ENCODE measurements at regions not wholly inside any gene's neighbourhood (a gene's known extent, or its start where the extent isn't known, plus 50 kb on each side); places are given as distances from the start of the nearest gene placed in this dataset.

DNA sequence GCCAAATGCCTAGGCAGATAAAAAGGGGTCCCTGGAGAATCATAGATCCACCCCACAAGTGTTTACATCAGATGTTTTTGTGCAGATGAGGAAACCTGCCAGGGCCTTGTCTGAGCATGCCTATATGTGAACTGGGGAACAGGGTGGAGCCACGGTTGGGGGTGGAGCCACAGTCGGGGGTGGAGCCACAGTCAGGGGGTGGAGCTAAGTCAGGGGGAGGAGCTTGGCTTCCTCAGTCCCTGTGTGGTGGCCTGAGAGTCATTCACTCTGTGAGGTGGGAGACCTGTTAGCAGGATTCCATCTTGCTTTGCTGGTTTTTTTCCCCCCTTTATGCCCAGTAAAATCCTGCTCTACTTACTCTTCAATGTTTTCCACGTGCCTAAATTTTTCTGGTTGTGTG, 57.8 kb upstream of the TGFBR2 start:
- H3K27me3 Mint-ChIP-seq: no peaks in the 10 kb centered on the region
- peaks cover 31% of the 10 kb centered on the region for H3K4me1 Mint-ChIP-seq (ENCODE audit: low read depth)
- intact Hi-C loops (cut with micrococcal nuclease): no loop called here
- no peaks in the 10 kb centered on the region for H3K36me3 Mint-ChIP-seq (ENCODE audit: low read depth)
- H3K4me3 Mint-ChIP-seq: no peak overlapping the region
- H3K27ac Mint-ChIP-seq: no peak overlapping the region
- no peaks in the 10 kb centered on the region for H3K9me3 Mint-ChIP-seq
- no peak for TF ChIP-seq CTCF (IDR thresholded peaks at IDR 0.05)
- DNase-seq (peak; percentile 32), ATAC-seq (peak; percentile 90)
- ChIA-PET POLR2A (no interaction called here), CTCF (interaction anchor here (1.3 to 1.6 kb wide), 2 partner anchors 7 to 10 kb away, joined by 3 read pairs; no protein-coding TSS in a partner anchor)

GRCh38 chr3:30549600-30549999, 56.8 kb upstream of the TGFBR2 start:
- Mint-ChIP-seq H3K36me3 (ENCODE audit: low read depth) (no peaks in the 10 kb centered on the region), H3K4me1 (ENCODE audit: low read depth) (peaks cover 36% of the 10 kb centered on the region), H3K27me3 (no peaks in the 10 kb centered on the region), H3K4me3 (no peak overlapping the region), H3K27ac (no peak overlapping the region), H3K9me3 (no peaks in the 10 kb centered on the region)
- POLR2A ChIA-PET: no interaction called here
- intact Hi-C loops (cut with micrococcal nuclease): no loop called here
- TF ChIP-seq CTCF (IDR thresholded peaks at IDR 0.05): no peak
- ATAC-seq (no peak), DNase-seq (no peak)
- CTCF ChIA-PET: interaction anchor here (1.3 kb wide), 1 partner anchor 9 kb away, joined by 3 read pairs; no protein-coding TSS in a partner anchor

GRCh38 chr3:30550246-30550645, 56.2 kb upstream of the TGFBR2 start:
- TF ChIP-seq CTCF (IDR thresholded peaks at IDR 0.05): no peak
- POLR2A ChIA-PET: no interaction called here
- no peak for ATAC-seq
- H3K36me3 Mint-ChIP-seq (ENCODE audit: low read depth): no peaks in the 10 kb centered on the region
- H3K4me3 Mint-ChIP-seq: no peak overlapping the region
- DNase-seq: no peak
- CTCF ChIA-PET: no interaction called here
- H3K9me3 Mint-ChIP-seq: no peaks in the 10 kb centered on the region
- H3K27ac Mint-ChIP-seq: no peak overlapping the region
- no peaks in the 10 kb centered on the region for H3K27me3 Mint-ChIP-seq
- intact Hi-C loops (cut with micrococcal nuclease): no loop called here
- peaks cover 31% of the 10 kb centered on the region for H3K4me1 Mint-ChIP-seq (ENCODE audit: low read depth)

GRCh38 chr3:30551266-30551665, 55.1 kb upstream of the TGFBR2 start:
- H3K4me3 Mint-ChIP-seq: no peak overlapping the region
- H3K36me3 Mint-ChIP-seq (ENCODE audit: low read depth): no peaks in the 10 kb centered on the region
- no peak overlapping the region for H3K27ac Mint-ChIP-seq
- intact Hi-C loops (cut with micrococcal nuclease): no loop called here
- TF ChIP-seq CTCF (IDR thresholded peaks at IDR 0.05): no peak
- H3K4me1 Mint-ChIP-seq (ENCODE audit: low read depth): peaks cover 24% of the 10 kb centered on the region
- no peaks in the 10 kb centered on the region for H3K9me3 Mint-ChIP-seq
- CTCF ChIA-PET: interaction anchor here (1.0 kb wide), 1 partner anchor 9 kb away, joined by 3 read pairs; no protein-coding TSS in a partner anchor
- no peak for ATAC-seq
- POLR2A ChIA-PET: no interaction called here
- DNase-seq: peak; percentile 5
- H3K27me3 Mint-ChIP-seq: no peaks in the 10 kb centered on the region

GRCh38 chr3:30551927-30552326, 54.5 kb upstream of the TGFBR2 start:
- H3K36me3 Mint-ChIP-seq (ENCODE audit: low read depth): no peaks in the 10 kb centered on the region
- intact Hi-C loops (cut with micrococcal nuclease): no loop called here

More at GRCh38 chr3:30551927-30552326, 54.5 kb upstream of the TGFBR2 start:
- ChIA-PET CTCF (interaction anchor here (0.9 to 1.0 kb wide), 2 partner anchors 8 to 354 kb away, joined by 3 read pairs; no protein-coding TSS in a partner anchor), POLR2A (no interaction called here)
- no peak for TF ChIP-seq CTCF (IDR thresholded peaks at IDR 0.05)
- no peaks in the 10 kb centered on the region for H3K27me3 Mint-ChIP-seq
- ATAC-seq: no peak
- peaks cover 23% of the 10 kb centered on the region for H3K4me1 Mint-ChIP-seq (ENCODE audit: low read depth)
- no peak for DNase-seq
- no peak overlapping the region for H3K4me3 Mint-ChIP-seq
- no peak overlapping the region for H3K27ac Mint-ChIP-seq
- H3K9me3 Mint-ChIP-seq: no peaks in the 10 kb centered on the region

Data from activated CD8-positive, alpha-beta T cell treated with anti-CD3 and anti-CD28 coated beads for 36 hours (primary cell).